ENCODE measurements at regions not wholly inside any gene's neighbourhood (a gene's known extent, or its start where the extent isn't known, plus 50 kb on each side); places are given as distances from the start of the nearest gene placed in this dataset.

- TF ChIP-seq, protein P1, sequence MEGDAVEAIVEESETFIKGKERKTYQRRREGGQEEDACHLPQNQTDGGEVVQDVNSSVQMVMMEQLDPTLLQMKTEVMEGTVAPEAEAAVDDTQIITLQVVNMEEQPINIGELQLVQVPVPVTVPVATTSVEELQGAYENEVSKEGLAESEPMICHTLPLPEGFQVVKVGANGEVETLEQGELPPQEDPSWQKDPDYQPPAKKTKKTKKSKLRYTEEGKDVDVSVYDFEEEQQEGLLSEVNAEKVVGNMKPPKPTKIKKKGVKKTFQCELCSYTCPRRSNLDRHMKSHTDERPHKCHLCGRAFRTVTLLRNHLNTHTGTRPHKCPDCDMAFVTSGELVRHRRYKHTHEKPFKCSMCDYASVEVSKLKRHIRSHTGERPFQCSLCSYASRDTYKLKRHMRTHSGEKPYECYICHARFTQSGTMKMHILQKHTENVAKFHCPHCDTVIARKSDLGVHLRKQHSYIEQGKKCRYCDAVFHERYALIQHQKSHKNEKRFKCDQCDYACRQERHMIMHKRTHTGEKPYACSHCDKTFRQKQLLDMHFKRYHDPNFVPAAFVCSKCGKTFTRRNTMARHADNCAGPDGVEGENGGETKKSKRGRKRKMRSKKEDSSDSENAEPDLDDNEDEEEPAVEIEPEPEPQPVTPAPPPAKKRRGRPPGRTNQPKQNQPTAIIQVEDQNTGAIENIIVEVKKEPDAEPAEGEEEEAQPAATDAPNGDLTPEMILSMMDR (conservative IDR thresholded peaks at IDR 0.05; ENCODE audit: low read depth, low read length), result no peak
- no peak for TF ChIP-seq EZH2 (IDR thresholded peaks at IDR 0.05; ENCODE audit: borderline replicate concordance, low read depth, low read length, poor library complexity, severe bottlenecking)
These were observed 534.4 kb upstream of the EPHA5 start for GRCh38 chr4:66204534-66205247.
